ENCODE measurements at regions not wholly inside any gene's neighbourhood (a gene's known extent, or its start where the extent isn't known, plus 50 kb on each side); places are given as distances from the start of the nearest gene placed in this dataset.

DNA sequence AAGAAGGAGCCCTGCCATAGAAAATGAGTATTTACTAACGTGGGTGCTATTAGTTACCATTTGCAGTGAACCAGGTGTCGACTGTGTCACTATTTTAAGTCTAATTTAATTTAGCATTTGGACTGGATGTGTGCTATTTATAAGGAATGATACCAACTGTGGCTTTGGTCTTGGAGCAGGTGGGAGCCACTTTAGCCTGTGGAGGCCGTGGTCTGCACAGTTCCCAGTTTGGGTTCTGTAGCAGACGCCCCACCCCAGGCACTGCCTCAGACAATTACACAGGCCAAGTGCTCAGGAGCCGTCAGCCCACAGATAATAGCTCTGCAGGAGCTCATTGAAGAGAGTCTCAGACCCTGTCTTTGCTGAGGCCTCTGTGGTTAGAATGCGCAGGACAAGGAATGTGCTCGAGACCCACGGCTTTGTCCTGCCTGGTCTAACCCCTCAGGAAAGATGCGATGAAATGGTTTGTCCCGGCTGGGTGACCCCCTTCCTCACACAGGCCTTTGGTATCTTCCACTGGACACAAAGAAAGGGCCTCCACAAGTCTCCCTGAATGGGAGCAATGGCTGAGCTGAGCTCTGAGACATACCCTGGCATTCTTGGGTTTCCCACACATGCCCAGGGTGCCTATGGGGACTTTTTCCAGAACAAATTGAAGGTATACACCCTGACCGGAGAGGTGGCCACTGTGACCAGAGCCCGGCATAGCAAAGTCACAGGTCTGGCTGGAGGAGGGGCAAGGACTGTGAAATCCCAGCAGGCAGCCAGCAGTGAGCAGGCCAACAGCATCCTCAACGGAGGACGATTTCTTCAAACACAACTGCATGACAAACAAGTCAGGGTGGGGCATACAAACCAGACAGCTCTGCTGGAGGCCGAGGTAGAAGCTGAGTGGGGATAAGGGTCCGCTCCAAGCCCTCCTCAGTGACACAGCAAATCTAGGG is 251.2 kb downstream of the ARHGAP12 start:
- TF ChIP-seq SUZ12 (IDR thresholded peaks at IDR 0.05): no peak
- TF ChIP-seq HDGF (IDR thresholded peaks at IDR 0.05; ENCODE audit: borderline replicate concordance): no peak
- TF ChIP-seq FOXA1 (IDR thresholded peaks at IDR 0.05): no peak
- no peak for TF ChIP-seq ARNT (IDR thresholded peaks at IDR 0.05)
- no peak for TF ChIP-seq FOXK2 (IDR thresholded peaks at IDR 0.05)
- TF ChIP-seq SP1 (IDR thresholded peaks at IDR 0.05): no peak
- TF ChIP-seq, protein P1, sequence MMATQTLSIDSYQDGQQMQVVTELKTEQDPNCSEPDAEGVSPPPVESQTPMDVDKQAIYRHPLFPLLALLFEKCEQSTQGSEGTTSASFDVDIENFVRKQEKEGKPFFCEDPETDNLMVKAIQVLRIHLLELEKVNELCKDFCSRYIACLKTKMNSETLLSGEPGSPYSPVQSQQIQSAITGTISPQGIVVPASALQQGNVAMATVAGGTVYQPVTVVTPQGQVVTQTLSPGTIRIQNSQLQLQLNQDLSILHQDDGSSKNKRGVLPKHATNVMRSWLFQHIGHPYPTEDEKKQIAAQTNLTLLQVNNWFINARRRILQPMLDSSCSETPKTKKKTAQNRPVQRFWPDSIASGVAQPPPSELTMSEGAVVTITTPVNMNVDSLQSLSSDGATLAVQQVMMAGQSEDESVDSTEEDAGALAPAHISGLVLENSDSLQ (IDR thresholded peaks at IDR 0.05): no peak
- TF ChIP-seq L3MBTL2 (conservative IDR thresholded peaks at IDR 0.05): no peak
- TF ChIP-seq TARDBP (IDR thresholded peaks at IDR 0.05): no peak
- TF ChIP-seq FOXM1 (IDR thresholded peaks at IDR 0.05; ENCODE audit: borderline replicate concordance): no peak
- TF ChIP-seq ELF4 (IDR thresholded peaks at IDR 0.05): no peak
- TF ChIP-seq BHLHE40 (IDR thresholded peaks at IDR 0.05; ENCODE audit: borderline replicate concordance): no peak
